K562 (cell line): ENCODE measurements at regions not wholly inside any gene's neighbourhood (a gene's known extent, or its start where the extent isn't known, plus 50 kb on each side); places are given as distances from the start of the nearest gene placed in this dataset.

ENCODE experiments used
- EZH2 ChIP-seq: IDR thresholded peaks from 2 replicates; pipeline ENCODE4 v1.6.1; 2012; ENCODE audit warnings: low read depth, mild to moderate bottlenecking, inconsistent platforms, low read length, borderline replicate concordance
- FOXK2 ChIP-seq, 2 experiments: fragments of 450-650 bp; IDR thresholded peaks in 1 of 2; conservative IDR thresholded peaks in 1 of 2; 2 replicates each; pipeline ENCODE4 v1.6.1; 2016; ENCODE audit warnings: low read depth in 2 of 2, mild to moderate bottlenecking in 1 of 2
- KLF1 ChIP-seq: fragments of 450-650 bp; IDR thresholded peaks from 2 replicates; pipeline ENCODE4 v1.6.1; 2016; ENCODE audit warnings: missing genetic modification characterization, missing compliant biosample characterization
- PML ChIP-seq: IDR thresholded peaks from 2 replicates; pipeline ENCODE4 v1.6.1; 2012; ENCODE audit warnings: low read length, inconsistent platforms
- SIX5 ChIP-seq, 2 experiments: IDR thresholded peaks; 2 replicates each; pipeline ENCODE4 v1.6.1; 2011; ENCODE audit warnings: low read length in 2 of 2, borderline replicate concordance in 1 of 2, low read depth in 1 of 2, mild to moderate bottlenecking in 1 of 2, moderate library complexity in 1 of 2; ENCODE audit not compliant: insufficient read depth in 1 of 2
- SMC3 ChIP-seq: conservative IDR thresholded peaks from 2 replicates; pipeline ENCODE4 v1.6.1; 2011; ENCODE audit warnings: low read depth, low read length, improper control_type of control experiment; ENCODE audit not compliant: insufficient read depth
- SRF ChIP-seq, 2 experiments: fragments of 250-450, 450-650 bp in 1 of 2; sonication (Bioruptor Pico) in 1 of 2; sonication (generic) in 1 of 2; formaldehyde crosslinking; IDR thresholded peaks; 2 replicates each; pipeline versions ENCODE4 v1.5.0 to v1.5.1; 2020 to 2022; ENCODE audit warnings: mild to moderate bottlenecking in 1 of 2, missing genetic modification reagents in 1 of 2
- TAF1 ChIP-seq: IDR thresholded peaks from 2 replicates; pipeline ENCODE4 v1.6.1; 2011; ENCODE audit warnings: mild to moderate bottlenecking, low read length, moderate library complexity; ENCODE audit not compliant: insufficient read depth, control insufficient read depth, severe bottlenecking; ENCODE audit errors: extremely low read depth
- TEAD4 ChIP-seq, 2 experiments: sonication (generic) in 1 of 2; formaldehyde crosslinking in 1 of 2; IDR thresholded peaks; 2 replicates each; pipeline versions ENCODE4 v1.6.1 to v1.8.0; 2012 to 2022; ENCODE audit warnings: borderline replicate concordance in 1 of 2, inconsistent platforms in 1 of 2, low read length in 1 of 2, mild to moderate bottlenecking in 1 of 2, missing genetic modification reagents in 1 of 2
- ZBTB11 ChIP-seq, 3 experiments: fragments of 200-800 bp in 1 of 3; fragments of 250-450 bp in 1 of 3; fragments of 450-650 bp in 1 of 3; sonication (Bioruptor Pico) in 1 of 3; sonication (Bioruptor generic) in 1 of 3; formaldehyde crosslinking in 1 of 3; IDR thresholded peaks; 2 replicates each; pipeline versions ENCODE4 v1.6.1 to v1.8.0; 2016 to 2022; ENCODE audit warnings: mild to moderate bottlenecking in 2 of 3, missing genetic modification characterization in 2 of 3, missing compliant biosample characterization in 1 of 3, moderate library complexity in 1 of 3

- TF ChIP-seq FOXK2 (conservative IDR thresholded peaks at IDR 0.05 in 1 of 2, IDR thresholded peaks at IDR 0.05 in 1 of 2; ENCODE audit: low read depth in 2 of 2) = no peak
- TF ChIP-seq PML = no peak
- no peak for TF ChIP-seq SIX5 (IDR thresholded peaks at IDR 0.05; ENCODE audit: borderline replicate concordance in 1 of 2, insufficient read depth in 1 of 2, low read depth in 1 of 2, low read length in 2 of 2)
- no peak for TF ChIP-seq ZBTB11 (CRISPR knock-in tag; IDR thresholded peaks at IDR 0.05)
- no peak for TF ChIP-seq SRF (CRISPR knock-in tag; IDR thresholded peaks at IDR 0.05)
- no peak for TF ChIP-seq TAF1
- no peak for TF ChIP-seq TEAD4 (IDR thresholded peaks at IDR 0.05; ENCODE audit: low read length)
- no peak for TF ChIP-seq TEAD4 (CRISPR knock-in tag; IDR thresholded peaks at IDR 0.05; ENCODE audit: borderline replicate concordance)
- TF ChIP-seq EZH2 = no peak
- no peak for TF ChIP-seq KLF1 (tag)
- no peak for TF ChIP-seq SMC3
Measured at GRCh38 chr6:12371151-12371550, 81.0 kb downstream of the EDN1 start.
